Breast epithelium (tissue), 4 donors: ENCODE measurements at regions not wholly inside any gene's neighbourhood (a gene's known extent, or its start where the extent isn't known, plus 50 kb on each side); places are given as distances from the start of the nearest gene placed in this dataset.

Experiments used
- DNase-seq, 2 donors: peaks; one replicate each; pipeline ENCODE4 v3.0.0-alpha.2; 2019; ENCODE audit warnings: low spot score in 2 of 2
- H3K27ac ChIP-seq, 2 donors: fragments of 200-600 bp; sonication (generic) in 1 of 2; one replicate each; pipeline ENCODE4 v1.5.1; 2016 to 2019; ENCODE audit warnings: mild to moderate bottlenecking in 1 of 2
- H3K27me3 ChIP-seq, 2 donors: fragments of 200-600 bp; sonication (generic) in 1 of 2; one replicate each; pipeline versions ENCODE4 v1.5.1 to v1.6.0; 2017 to 2019; ENCODE audit warnings: control low read depth in 1 of 2, mild to moderate bottlenecking in 1 of 2
- H3K36me3 ChIP-seq: fragments of 200-600 bp; one replicate; pipeline ENCODE4 v1.5.1; 2019
- H3K4me1 ChIP-seq, 2 donors: fragments of 200-600 bp; sonication (generic); one replicate each; pipeline ENCODE4 v1.5.1; 2016 to 2019; ENCODE audit warnings: control low read depth in 1 of 2
- H3K4me3 ChIP-seq, 3 donors: fragments of 200-600 bp; sonication (generic); 1 replicate in 2 of 3; 2 replicates in 1 of 3; pipeline ENCODE4 v1.5.1; 2016 to 2019; ENCODE audit warnings: mild to moderate bottlenecking in 3 of 3, moderate library complexity in 2 of 3
- H3K9me3 ChIP-seq, 2 donors: fragments of 200-600 bp; sonication (generic) in 1 of 2; one replicate each; pipeline ENCODE4 v1.5.1; 2016 to 2019; ENCODE audit warnings: control low read depth in 1 of 2
- CTCF ChIP-seq, 3 donors: fragments of 450-650 bp; IDR thresholded peaks; one replicate each; pipeline ENCODE4 v1.5.1; 2016 to 2017; ENCODE audit warnings: antibody characterized with exemption in 3 of 3, mild to moderate bottlenecking in 3 of 3, moderate library complexity in 3 of 3
- POLR2A ChIP-seq: fragments of 450-650 bp; IDR thresholded peaks from one replicate; pipeline ENCODE4 v1.6.1; 2016; ENCODE audit warnings: antibody characterized with exemption, mild to moderate bottlenecking, moderate library complexity
- POLR2AphosphoS5 ChIP-seq, 3 donors: sonication (generic); formaldehyde crosslinking; IDR thresholded peaks; one replicate each; pipeline ENCODE4 v1.6.1; 2017; ENCODE audit warnings: antibody characterized with exemption in 3 of 3
- intact Hi-C: fragments of 100-400 bp; cut with DNase I; formaldehyde crosslinking; loops from one replicate; pipeline ENCODE4 v1.15.1; 2023; ENCODE audit warnings: low total_unique reads

DNA sequence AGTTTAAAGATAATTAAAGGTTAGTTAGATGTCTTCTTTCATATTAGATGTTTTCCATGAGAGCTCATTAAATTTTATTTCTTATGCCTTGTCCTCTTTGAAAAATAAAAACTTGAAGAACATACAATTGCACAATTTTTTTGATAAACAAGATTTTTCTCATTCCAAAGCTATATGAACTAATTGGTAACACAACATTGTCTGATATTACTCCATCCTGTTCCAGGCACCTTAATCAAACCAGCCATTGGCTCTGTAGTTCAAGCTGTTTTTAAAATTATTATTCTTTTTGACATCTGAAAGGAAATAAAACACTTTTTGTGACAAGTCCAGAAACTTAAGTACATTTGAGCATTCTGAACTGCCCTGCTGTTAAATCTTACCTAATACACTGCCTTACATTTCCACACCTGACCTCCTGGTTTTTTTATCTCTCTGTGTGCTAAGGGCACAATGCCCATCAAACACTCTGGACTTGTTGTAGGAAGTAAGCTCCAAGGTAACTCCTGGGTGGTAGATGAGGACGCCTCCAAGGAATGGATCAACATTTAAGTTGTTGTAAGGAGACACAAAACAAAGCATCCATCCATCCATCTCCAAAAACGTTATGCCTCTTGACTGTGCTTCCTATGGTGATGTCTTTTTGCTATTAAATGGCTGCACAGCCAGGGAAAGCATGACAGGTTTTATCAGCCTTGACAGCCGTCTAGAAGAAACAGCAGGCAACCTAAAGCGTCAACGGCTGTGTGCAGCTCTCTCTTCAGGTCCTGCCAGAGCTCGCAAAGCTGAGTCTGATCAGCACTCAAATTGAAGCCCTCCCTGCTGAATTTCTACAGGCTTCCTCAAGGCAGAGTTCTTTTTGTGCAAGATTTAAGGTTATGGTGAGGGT, 449.9 kb upstream of the FLRT2 start:
- no peak for TF ChIP-seq CTCF (IDR thresholded peaks at IDR 0.05)
- TF ChIP-seq POLR2AphosphoS5 (IDR thresholded peaks at IDR 0.05), result no peak
- no peak for TF ChIP-seq POLR2A
- H3K4me1 ChIP-seq, result no peaks in the 10 kb centered on the region
- no peaks in the 10 kb centered on the region for H3K27me3 ChIP-seq
- no peaks in the 10 kb centered on the region for H3K9me3 ChIP-seq
- no peak overlapping the region for H3K27ac ChIP-seq
- H3K4me3 ChIP-seq, result no peak overlapping the region
- DNase-seq, result no peak
- no peaks in the 10 kb centered on the region for H3K36me3 ChIP-seq
- intact Hi-C loops, result no loop called here

- no peak for DNase-seq
- Histone ChIP-seq H3K27ac (no peak overlapping the region), H3K9me3 (no peaks in the 10 kb centered on the region), H3K27me3 (no peaks in the 10 kb centered on the region), H3K36me3 (no peaks in the 10 kb centered on the region), H3K4me3 (no peak overlapping the region), H3K4me1 (no peaks in the 10 kb centered on the region)
- no peak for TF ChIP-seq POLR2A
- TF ChIP-seq POLR2AphosphoS5 (IDR thresholded peaks at IDR 0.05), result no peak
- no peak for TF ChIP-seq CTCF (IDR thresholded peaks at IDR 0.05)
- intact Hi-C loops, result no loop called here
Measured at GRCh38 chr14:85084344-85084743, 445.6 kb upstream of the FLRT2 start.

- Histone ChIP-seq H3K27ac (no peak overlapping the region), H3K27me3 (no peaks in the 10 kb centered on the region), H3K9me3 (no peaks in the 10 kb centered on the region), H3K4me1 (no peaks in the 10 kb centered on the region), H3K36me3 (no peaks in the 10 kb centered on the region), H3K4me3 (no peak overlapping the region)
- no peak for DNase-seq
- TF ChIP-seq POLR2AphosphoS5 (IDR thresholded peaks at IDR 0.05), result no peak
- TF ChIP-seq POLR2A, result no peak
- intact Hi-C loops, result no loop called here
Measured at GRCh38 chr14:85085981-85086380, 444.0 kb upstream of the FLRT2 start.

- intact Hi-C loops, result no loop called here
- TF ChIP-seq CTCF (IDR thresholded peaks at IDR 0.05) (no peak), POLR2A (no peak), POLR2AphosphoS5 (IDR thresholded peaks at IDR 0.05) (no peak)
- Histone ChIP-seq H3K4me3 (no peak overlapping the region), H3K36me3 (no peaks in the 10 kb centered on the region), H3K4me1 (no peaks in the 10 kb centered on the region), H3K27ac (no peak overlapping the region), H3K9me3 (no peaks in the 10 kb centered on the region), H3K27me3 (no peaks in the 10 kb centered on the region)
- no peak for DNase-seq
Measured at GRCh38 chr14:85087201-85087600, 442.7 kb upstream of the FLRT2 start.

GRCh38 chr14:85088192-85088591, 441.8 kb upstream of the FLRT2 start:
- no peak overlapping the region for H3K4me3 ChIP-seq
- H3K36me3 ChIP-seq, result no peaks in the 10 kb centered on the region
- no peak overlapping the region for H3K27ac ChIP-seq
- TF ChIP-seq CTCF (IDR thresholded peaks at IDR 0.05) (no peak), POLR2AphosphoS5 (IDR thresholded peaks at IDR 0.05) (no peak), POLR2A (no peak)
- no peaks in the 10 kb centered on the region for H3K9me3 ChIP-seq
- no peak for DNase-seq
- no peaks in the 10 kb centered on the region for H3K27me3 ChIP-seq
- no peaks in the 10 kb centered on the region for H3K4me1 ChIP-seq
- intact Hi-C loops, result no loop called here
